ENCODE measurements at regions not wholly inside any gene's neighbourhood (a gene's known extent, or its start where the extent isn't known, plus 50 kb on each side); places are given as distances from the start of the nearest gene placed in this dataset.

GRCh38 chr9:26775391-26775790 is 117.2 kb downstream of the CAAP1 start:
- no peak for TF ChIP-seq EZH2 (IDR thresholded peaks at IDR 0.05; ENCODE audit: insufficient read depth, poor library complexity, severe bottlenecking)
- no peak for TF ChIP-seq EZH2phosphoT487 (IDR thresholded peaks at IDR 0.05; ENCODE audit: insufficient read depth, low read depth)
